SK-N-SH (cell line): ENCODE measurements at regions not wholly inside any gene's neighbourhood (a gene's known extent, or its start where the extent isn't known, plus 50 kb on each side); places are given as distances from the start of the nearest gene placed in this dataset.

Experiments used
- CTCF ChIA-PET: fragments of 300-600, 350-600 bp; formaldehyde crosslinking; extraction: SDS; loops from one replicate; lab custom pipeline; 2021; lab: Yijun Ruan, JAX
- POLR2A ChIA-PET: fragments of 350-600 bp; sonication (Branson Sonifier 250); formaldehyde crosslinking; extraction: SDS; loops from one replicate; lab custom pipeline; 2020; ENCODE audit warnings: antibody characterized with exemption, inconsistent platforms; lab: Yijun Ruan, JAX
- DNase-seq: peaks from one replicate; pipeline ENCODE4 v3.0.0; 2012
- H2AFZ ChIP-seq: fragments of 200-600 bp; sonication (generic); 2 replicates; pipeline ENCODE4 v1.8.1; 2016; ENCODE audit warnings: antibody characterized with exemption, mild to moderate bottlenecking, low read depth
- H3F3A ChIP-seq: fragments of 200-600 bp; sonication (generic); replicated peaks from 2 replicates; pipeline ENCODE3; 2016; ENCODE audit warnings: antibody characterized with exemption, mild to moderate bottlenecking; ENCODE audit not compliant: insufficient read depth
- H3K27ac ChIP-seq, 2 experiments: fragments of 200-500 bp in 1 of 2; fragments of 200-600 bp in 1 of 2; sonication (Bioruptor generic) in 1 of 2; sonication (generic), shearing (Covaris generic) in 1 of 2; 2 replicates each; pipeline versions ENCODE4 v1.5.1 to v1.6.1; 2014 to 2016; ENCODE audit warnings: low read depth in 2 of 2, inconsistent platforms in 1 of 2, low read length in 1 of 2, mild to moderate bottlenecking in 1 of 2, mixed read lengths in 1 of 2
- H3K27me3 ChIP-seq: fragments of 200-600 bp; sonication (generic), shearing (Covaris generic); 2 replicates; pipeline ENCODE4 v1.6.1; 2016; ENCODE audit warnings: mixed run types; ENCODE audit not compliant: insufficient read depth
- H3K36me3 ChIP-seq, 2 experiments: fragments of 200-500 bp in 1 of 2; fragments of 200-600 bp in 1 of 2; sonication (Bioruptor generic) in 1 of 2; sonication (generic) in 1 of 2; replicated peaks in 1 of 2; 2 replicates each; pipeline versions ENCODE3 to v1.5.1; 2014 to 2016; ENCODE audit warnings: low read length in 1 of 2, mild to moderate bottlenecking in 1 of 2; ENCODE audit not compliant: insufficient read depth in 2 of 2, control insufficient read depth in 1 of 2
- H3K4me1 ChIP-seq, 2 experiments: fragments of 200-500 bp in 1 of 2; fragments of 200-600 bp in 1 of 2; sonication (Bioruptor generic) in 1 of 2; sonication (generic), shearing (Covaris generic) in 1 of 2; 2 replicates each; pipeline versions ENCODE4 v1.5.1 to v1.6.1; 2014 to 2016; ENCODE audit warnings: low read depth in 1 of 2, low read length in 1 of 2, mixed run types in 1 of 2; ENCODE audit not compliant: insufficient read depth in 2 of 2, control insufficient read depth in 1 of 2
- H3K4me2 ChIP-seq: fragments of 200-600 bp; sonication (generic), shearing (Covaris generic); 2 replicates; pipeline ENCODE4 v1.6.1; 2017; ENCODE audit warnings: mixed run types
- H3K4me3 ChIP-seq, 2 experiments: fragments of 200-500 bp in 1 of 2; fragments of 200-600 bp in 1 of 2; sonication (Bioruptor generic) in 1 of 2; sonication (generic), shearing (Covaris generic) in 1 of 2; 2 replicates each; pipeline versions ENCODE4 v1.5.1 to v1.8.1; 2014 to 2016; ENCODE audit warnings: low read depth in 2 of 2, inconsistent platforms in 1 of 2, low read length in 1 of 2, mild to moderate bottlenecking in 1 of 2, mixed read lengths in 1 of 2, moderate library complexity in 1 of 2
- H3K79me2 ChIP-seq: fragments of 200-600 bp; sonication (generic); 2 replicates; pipeline ENCODE4 v1.8.1; 2017; ENCODE audit warnings: mild to moderate bottlenecking; ENCODE audit not compliant: insufficient read depth
- H3K9ac ChIP-seq: fragments of 200-600 bp; sonication (generic); 2 replicates; pipeline ENCODE4 v1.6.1; 2017; ENCODE audit warnings: mixed run types
- H3K9me2 ChIP-seq: fragments of 200-600 bp; sonication (generic); 2 replicates; pipeline ENCODE4 v1.6.1; 2017; ENCODE audit warnings: mixed run types
- H3K9me3 ChIP-seq: fragments of 200-600 bp; sonication (generic); 2 replicates; pipeline ENCODE4 v1.6.1; 2017; ENCODE audit warnings: mixed run types, mild to moderate bottlenecking, moderate library complexity
- H4K20me1 ChIP-seq: fragments of 200-600 bp; sonication (generic); 2 replicates; pipeline ENCODE4 v1.6.1; 2017; ENCODE audit warnings: mild to moderate bottlenecking, mixed run types; ENCODE audit not compliant: insufficient read depth
- FOSL2 ChIP-seq: IDR thresholded peaks from 2 replicates; pipeline ENCODE4 v1.4.0; 2012; ENCODE audit warnings: low read depth, mild to moderate bottlenecking, moderate library complexity, borderline replicate concordance
- GATA2 ChIP-seq: sonication (generic); formaldehyde crosslinking; IDR thresholded peaks from 2 replicates; pipeline ENCODE4 v1.5.0; 2020; ENCODE audit warnings: mild to moderate bottlenecking, missing genetic modification reagents
- MXI1 ChIP-seq: IDR thresholded peaks from 2 replicates; pipeline ENCODE4 v1.6.1; 2012; ENCODE audit warnings: mild to moderate bottlenecking, low read depth, low read length, improper control_type of control experiment
- NFIC ChIP-seq: IDR thresholded peaks from 2 replicates; pipeline ENCODE4 v1.4.0; 2012; ENCODE audit warnings: borderline replicate concordance
- RFX5 ChIP-seq: IDR thresholded peaks from 2 replicates; pipeline ENCODE4 v1.6.1; 2012; ENCODE audit warnings: mild to moderate bottlenecking, improper control_type of control experiment, low read length
- RXRA ChIP-seq: IDR thresholded peaks from 2 replicates; pipeline ENCODE4 v1.4.0; 2012; ENCODE audit warnings: low read depth, mild to moderate bottlenecking, borderline replicate concordance
- SIN3A ChIP-seq: IDR thresholded peaks from 2 replicates; pipeline ENCODE4 v1.6.1; 2012; ENCODE audit warnings: low read depth, mild to moderate bottlenecking, low read length, moderate library complexity, borderline replicate concordance
- TCF12 ChIP-seq: IDR thresholded peaks from 2 replicates; pipeline ENCODE4 v1.4.0; 2012
- TEAD4 ChIP-seq: IDR thresholded peaks from 2 replicates; pipeline ENCODE4 v1.4.0; 2012; ENCODE audit warnings: mild to moderate bottlenecking, borderline replicate concordance; ENCODE audit not compliant: insufficient read depth
- WGBS: methylation state at CpG from one replicate; pipeline ENCODE4 v1.1.6; 2017; ENCODE audit warnings: low lambda C conversion rate; 5-methylcytosine and 5-hydroxymethylcytosine counted together
- TF ChIP-seq, protein P1 (sequence below): fragments of 150-350 bp; IDR thresholded peaks from 2 replicates; pipeline ENCODE4 v1.6.1; 2017; ENCODE audit warnings: antibody characterized with exemption, low read length, low read depth, borderline replicate concordance
- TF ChIP-seq, protein P2 (sequence below): IDR thresholded peaks from 2 replicates; pipeline ENCODE4 v1.4.0; 2012; ENCODE audit warnings: low read depth, borderline replicate concordance
- TF ChIP-seq, protein P3 (sequence below): IDR thresholded peaks from 2 replicates; pipeline ENCODE4 v1.4.0; 2012; ENCODE audit warnings: low read depth, borderline replicate concordance
- TF ChIP-seq, protein P4 (sequence below): IDR thresholded peaks from 2 replicates; pipeline ENCODE4 v1.6.1; 2012; ENCODE audit warnings: mild to moderate bottlenecking, low read depth, low read length, moderate library complexity
- TF ChIP-seq, protein P5 (sequence below): fragments of 200-600 bp; sonication (generic); IDR thresholded peaks from 2 replicates; pipeline ENCODE4 v1.6.1; 2017; ENCODE audit warnings: antibody characterized with exemption, mild to moderate bottlenecking, moderate library complexity

DNA sequence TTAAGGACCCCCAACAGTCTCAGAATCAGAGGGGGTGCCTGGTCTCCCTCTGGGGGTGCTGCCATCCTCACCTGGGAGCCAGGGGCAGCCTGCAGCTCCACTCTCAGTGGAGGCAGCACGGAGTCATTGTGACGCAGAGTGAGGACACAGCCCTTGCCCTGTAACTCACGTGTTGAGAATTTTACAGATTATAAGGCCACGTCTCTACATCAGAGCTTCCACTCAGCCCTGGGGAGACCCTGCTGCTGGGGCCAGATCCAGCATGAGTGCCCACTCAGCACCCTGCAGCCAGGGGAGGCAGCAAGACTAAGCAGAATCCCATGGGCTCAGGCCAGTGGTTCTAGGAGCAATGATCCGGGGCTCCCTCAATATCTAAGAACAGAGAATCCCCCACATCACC lies 137.4 kb upstream of the AFDN start:
- DNase-seq: no peak
- Histone ChIP-seq H3K27ac (no peak overlapping the region), H3K9me3 (peaks cover 5% of the 10 kb centered on the region; the same call in 1 of the 2 replicates), H3K4me3 (no peak overlapping the region), H3F3A (no peaks in the 10 kb centered on the region), H3K27me3 (no peaks in the 10 kb centered on the region), H4K20me1 (no peaks in the 10 kb centered on the region), H3K9me2 (no peaks in the 10 kb centered on the region), H3K79me2 (no peaks in the 10 kb centered on the region)
- CTCF ChIA-PET: no interaction called here
- TF ChIP-seq, protein P1, sequence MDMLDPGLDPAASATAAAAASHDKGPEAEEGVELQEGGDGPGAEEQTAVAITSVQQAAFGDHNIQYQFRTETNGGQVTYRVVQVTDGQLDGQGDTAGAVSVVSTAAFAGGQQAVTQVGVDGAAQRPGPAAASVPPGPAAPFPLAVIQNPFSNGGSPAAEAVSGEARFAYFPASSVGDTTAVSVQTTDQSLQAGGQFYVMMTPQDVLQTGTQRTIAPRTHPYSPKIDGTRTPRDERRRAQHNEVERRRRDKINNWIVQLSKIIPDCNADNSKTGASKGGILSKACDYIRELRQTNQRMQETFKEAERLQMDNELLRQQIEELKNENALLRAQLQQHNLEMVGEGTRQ: no peak
- TF ChIP-seq NFIC: no peak
- TF ChIP-seq, protein P2, sequence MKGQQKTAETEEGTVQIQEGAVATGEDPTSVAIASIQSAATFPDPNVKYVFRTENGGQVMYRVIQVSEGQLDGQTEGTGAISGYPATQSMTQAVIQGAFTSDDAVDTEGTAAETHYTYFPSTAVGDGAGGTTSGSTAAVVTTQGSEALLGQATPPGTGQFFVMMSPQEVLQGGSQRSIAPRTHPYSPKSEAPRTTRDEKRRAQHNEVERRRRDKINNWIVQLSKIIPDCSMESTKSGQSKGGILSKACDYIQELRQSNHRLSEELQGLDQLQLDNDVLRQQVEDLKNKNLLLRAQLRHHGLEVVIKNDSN: no peak
- TF ChIP-seq FOSL2: no peak
- TF ChIP-seq SIN3A: no peak
- no peak for TF ChIP-seq RFX5
- TF ChIP-seq GATA2: no peak
- no peak for TF ChIP-seq TCF12
- TF ChIP-seq, protein P3, sequence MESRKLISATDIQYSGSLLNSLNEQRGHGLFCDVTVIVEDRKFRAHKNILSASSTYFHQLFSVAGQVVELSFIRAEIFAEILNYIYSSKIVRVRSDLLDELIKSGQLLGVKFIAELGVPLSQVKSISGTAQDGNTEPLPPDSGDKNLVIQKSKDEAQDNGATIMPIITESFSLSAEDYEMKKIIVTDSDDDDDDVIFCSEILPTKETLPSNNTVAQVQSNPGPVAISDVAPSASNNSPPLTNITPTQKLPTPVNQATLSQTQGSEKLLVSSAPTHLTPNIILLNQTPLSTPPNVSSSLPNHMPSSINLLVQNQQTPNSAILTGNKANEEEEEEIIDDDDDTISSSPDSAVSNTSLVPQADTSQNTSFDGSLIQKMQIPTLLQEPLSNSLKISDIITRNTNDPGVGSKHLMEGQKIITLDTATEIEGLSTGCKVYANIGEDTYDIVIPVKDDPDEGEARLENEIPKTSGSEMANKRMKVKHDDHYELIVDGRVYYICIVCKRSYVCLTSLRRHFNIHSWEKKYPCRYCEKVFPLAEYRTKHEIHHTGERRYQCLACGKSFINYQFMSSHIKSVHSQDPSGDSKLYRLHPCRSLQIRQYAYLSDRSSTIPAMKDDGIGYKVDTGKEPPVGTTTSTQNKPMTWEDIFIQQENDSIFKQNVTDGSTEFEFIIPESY: no peak
- TF ChIP-seq, protein P4, sequence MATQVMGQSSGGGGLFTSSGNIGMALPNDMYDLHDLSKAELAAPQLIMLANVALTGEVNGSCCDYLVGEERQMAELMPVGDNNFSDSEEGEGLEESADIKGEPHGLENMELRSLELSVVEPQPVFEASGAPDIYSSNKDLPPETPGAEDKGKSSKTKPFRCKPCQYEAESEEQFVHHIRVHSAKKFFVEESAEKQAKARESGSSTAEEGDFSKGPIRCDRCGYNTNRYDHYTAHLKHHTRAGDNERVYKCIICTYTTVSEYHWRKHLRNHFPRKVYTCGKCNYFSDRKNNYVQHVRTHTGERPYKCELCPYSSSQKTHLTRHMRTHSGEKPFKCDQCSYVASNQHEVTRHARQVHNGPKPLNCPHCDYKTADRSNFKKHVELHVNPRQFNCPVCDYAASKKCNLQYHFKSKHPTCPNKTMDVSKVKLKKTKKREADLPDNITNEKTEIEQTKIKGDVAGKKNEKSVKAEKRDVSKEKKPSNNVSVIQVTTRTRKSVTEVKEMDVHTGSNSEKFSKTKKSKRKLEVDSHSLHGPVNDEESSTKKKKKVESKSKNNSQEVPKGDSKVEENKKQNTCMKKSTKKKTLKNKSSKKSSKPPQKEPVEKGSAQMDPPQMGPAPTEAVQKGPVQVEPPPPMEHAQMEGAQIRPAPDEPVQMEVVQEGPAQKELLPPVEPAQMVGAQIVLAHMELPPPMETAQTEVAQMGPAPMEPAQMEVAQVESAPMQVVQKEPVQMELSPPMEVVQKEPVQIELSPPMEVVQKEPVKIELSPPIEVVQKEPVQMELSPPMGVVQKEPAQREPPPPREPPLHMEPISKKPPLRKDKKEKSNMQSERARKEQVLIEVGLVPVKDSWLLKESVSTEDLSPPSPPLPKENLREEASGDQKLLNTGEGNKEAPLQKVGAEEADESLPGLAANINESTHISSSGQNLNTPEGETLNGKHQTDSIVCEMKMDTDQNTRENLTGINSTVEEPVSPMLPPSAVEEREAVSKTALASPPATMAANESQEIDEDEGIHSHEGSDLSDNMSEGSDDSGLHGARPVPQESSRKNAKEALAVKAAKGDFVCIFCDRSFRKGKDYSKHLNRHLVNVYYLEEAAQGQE: no peak
- TF ChIP-seq MXI1: no peak
- TF ChIP-seq TEAD4: no peak
- TF ChIP-seq, protein P5, sequence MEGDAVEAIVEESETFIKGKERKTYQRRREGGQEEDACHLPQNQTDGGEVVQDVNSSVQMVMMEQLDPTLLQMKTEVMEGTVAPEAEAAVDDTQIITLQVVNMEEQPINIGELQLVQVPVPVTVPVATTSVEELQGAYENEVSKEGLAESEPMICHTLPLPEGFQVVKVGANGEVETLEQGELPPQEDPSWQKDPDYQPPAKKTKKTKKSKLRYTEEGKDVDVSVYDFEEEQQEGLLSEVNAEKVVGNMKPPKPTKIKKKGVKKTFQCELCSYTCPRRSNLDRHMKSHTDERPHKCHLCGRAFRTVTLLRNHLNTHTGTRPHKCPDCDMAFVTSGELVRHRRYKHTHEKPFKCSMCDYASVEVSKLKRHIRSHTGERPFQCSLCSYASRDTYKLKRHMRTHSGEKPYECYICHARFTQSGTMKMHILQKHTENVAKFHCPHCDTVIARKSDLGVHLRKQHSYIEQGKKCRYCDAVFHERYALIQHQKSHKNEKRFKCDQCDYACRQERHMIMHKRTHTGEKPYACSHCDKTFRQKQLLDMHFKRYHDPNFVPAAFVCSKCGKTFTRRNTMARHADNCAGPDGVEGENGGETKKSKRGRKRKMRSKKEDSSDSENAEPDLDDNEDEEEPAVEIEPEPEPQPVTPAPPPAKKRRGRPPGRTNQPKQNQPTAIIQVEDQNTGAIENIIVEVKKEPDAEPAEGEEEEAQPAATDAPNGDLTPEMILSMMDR: no peak
- no peak for TF ChIP-seq RXRA
- TF ChIP-seq, all 33 proteins: peak for 0
- 25% methylated on average over 4 of the region's 5 CpGs for WGBS
- no peaks in the 10 kb centered on the region for H3K36me3 ChIP-seq
- H3K4me2 ChIP-seq: no peak overlapping the region
- POLR2A ChIA-PET: no interaction called here
- peaks cover 0 to 3% of the 10 kb centered on the region in 2 experiments; a peak in 1 of 4 replicates for H3K4me1 ChIP-seq
- H2AFZ ChIP-seq: no peak overlapping the region
- H3K9ac ChIP-seq: no peak overlapping the region
